BLaER1 treated with 17β-estradiol and CSF1 and Interleukin-3, amounts not matched to agents 10 nM and 100 nM (cell line): ENCODE measurements at regions not wholly inside any gene's neighbourhood (a gene's known extent, or its start where the extent isn't known, plus 50 kb on each side); places are given as distances from the start of the nearest gene placed in this dataset.
A peak's percentile ranks its signal among the peaks of the same experiment; 100 is the strongest.
"Not testable (repeated sequence)": the region's sequence is repeated elsewhere in the genome, so short reads cannot be mapped to it uniquely, and the experiment has no call there.

Experiments
- H3K27ac ChIP-seq, 11 experiments: shearing (Covaris generic); formaldehyde crosslinking; 2 replicates each; pipeline ENCODE4 v1.8.1; 2022
- H3K27me3 ChIP-seq, 11 experiments: shearing (Covaris generic); formaldehyde crosslinking; 2 replicates each; pipeline ENCODE4 v1.8.1; 2022
- H3K36me3 ChIP-seq, 11 experiments: shearing (Covaris generic); formaldehyde crosslinking; 2 replicates each; pipeline ENCODE4 v1.8.1; 2022
- H3K4me1 ChIP-seq, 10 experiments: shearing (Covaris generic); formaldehyde crosslinking; 2 replicates each; pipeline ENCODE4 v1.8.1; 2022
- H3K4me2 ChIP-seq, 11 experiments: shearing (Covaris generic); formaldehyde crosslinking; 2 replicates each; pipeline ENCODE4 v1.8.1; 2022
- H3K4me3 ChIP-seq, 10 experiments: shearing (Covaris generic); formaldehyde crosslinking; 2 replicates each; pipeline ENCODE4 v1.8.1; 2022
- H3K9ac ChIP-seq, 11 experiments: shearing (Covaris generic); formaldehyde crosslinking; 2 replicates each; pipeline ENCODE4 v1.8.1; 2022
- H3K9me3 ChIP-seq, 11 experiments: shearing (Covaris generic); formaldehyde crosslinking; replicated peaks in 1 of 11; 2 replicates each; pipeline ENCODE4 v1.8.1; 2022
- H4K20me1 ChIP-seq, 11 experiments: shearing (Covaris generic); formaldehyde crosslinking; 2 replicates each; pipeline ENCODE4 v1.8.1; 2022

DNA sequence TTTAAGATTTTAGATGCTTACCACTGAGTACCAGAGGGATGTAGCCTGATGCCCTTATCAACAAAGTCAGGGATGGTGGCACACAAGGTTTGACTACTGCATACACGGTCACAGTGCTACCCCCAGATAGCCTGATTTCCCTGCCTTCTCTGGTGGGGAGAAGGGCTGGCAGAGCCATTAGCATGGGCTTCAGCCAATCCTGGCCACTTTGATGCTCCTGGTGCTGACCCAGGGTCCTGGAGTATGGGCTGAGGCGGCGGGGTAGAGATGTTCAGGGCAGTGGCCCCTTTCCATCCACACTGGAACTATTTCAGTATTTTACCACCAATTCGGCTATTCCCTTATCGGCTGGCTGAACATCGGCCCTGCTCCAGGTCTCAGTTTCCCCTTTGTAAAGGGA lies 83.2 kb downstream of the POTEB3 start:
- not testable (repeated sequence) for H3K9me3 ChIP-seq, H3K27me3 ChIP-seq, H3K4me1 ChIP-seq, H3K4me3 ChIP-seq, H4K20me1 ChIP-seq, H3K36me3 ChIP-seq, H3K4me2 ChIP-seq, H3K27ac ChIP-seq, H3K9ac ChIP-seq

DNA sequence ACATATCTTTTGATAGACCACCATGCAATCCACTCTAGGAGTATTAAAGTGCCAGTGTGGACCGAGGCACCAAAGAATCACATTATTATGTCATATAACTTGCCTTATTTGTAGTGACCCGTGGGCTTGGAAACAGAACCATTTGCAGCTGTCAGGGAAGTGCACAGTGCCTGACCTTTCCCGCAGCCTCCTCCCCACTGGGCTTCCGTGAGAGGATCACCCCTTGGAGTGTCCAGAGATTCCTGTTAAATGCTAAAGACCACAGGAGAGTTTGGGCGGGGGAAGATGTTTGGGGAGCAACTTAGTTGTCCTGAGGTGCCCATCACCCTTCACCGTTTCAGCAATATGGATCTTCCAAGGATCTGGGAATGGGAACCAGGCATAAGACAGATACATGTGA lies 84.4 kb downstream of the POTEB3 start:
- not testable (repeated sequence) for H4K20me1 ChIP-seq, H3K9me3 ChIP-seq, H3K27ac ChIP-seq, H3K4me2 ChIP-seq, H3K4me3 ChIP-seq, H3K27me3 ChIP-seq, H3K36me3 ChIP-seq, H3K9ac ChIP-seq, H3K4me1 ChIP-seq

DNA sequence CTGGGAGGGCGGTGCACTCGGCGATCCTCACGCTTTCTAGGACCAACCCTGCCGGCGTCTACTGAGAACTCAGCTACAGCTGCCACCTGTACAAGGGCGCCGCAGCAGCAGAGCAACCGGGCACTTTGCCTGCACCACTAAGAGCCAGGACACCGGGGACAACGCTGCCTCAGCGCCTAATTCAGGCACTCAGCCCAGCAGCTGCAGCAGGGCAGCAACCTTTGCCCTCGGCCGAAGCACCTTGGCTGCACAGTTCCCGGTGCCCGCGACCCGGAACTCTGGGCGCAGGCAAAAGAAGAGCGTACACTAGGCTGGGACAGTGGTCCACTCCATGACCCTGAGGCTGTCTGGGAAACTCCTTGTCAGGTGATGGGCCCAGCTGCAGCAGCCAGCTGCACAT lies 85.7 kb downstream of the POTEB3 start:
- not testable (repeated sequence) for H3K4me1 ChIP-seq, H3K36me3 ChIP-seq, H3K4me3 ChIP-seq, H3K27me3 ChIP-seq, H3K9ac ChIP-seq, H3K4me2 ChIP-seq, H4K20me1 ChIP-seq, H3K9me3 ChIP-seq, H3K27ac ChIP-seq

DNA sequence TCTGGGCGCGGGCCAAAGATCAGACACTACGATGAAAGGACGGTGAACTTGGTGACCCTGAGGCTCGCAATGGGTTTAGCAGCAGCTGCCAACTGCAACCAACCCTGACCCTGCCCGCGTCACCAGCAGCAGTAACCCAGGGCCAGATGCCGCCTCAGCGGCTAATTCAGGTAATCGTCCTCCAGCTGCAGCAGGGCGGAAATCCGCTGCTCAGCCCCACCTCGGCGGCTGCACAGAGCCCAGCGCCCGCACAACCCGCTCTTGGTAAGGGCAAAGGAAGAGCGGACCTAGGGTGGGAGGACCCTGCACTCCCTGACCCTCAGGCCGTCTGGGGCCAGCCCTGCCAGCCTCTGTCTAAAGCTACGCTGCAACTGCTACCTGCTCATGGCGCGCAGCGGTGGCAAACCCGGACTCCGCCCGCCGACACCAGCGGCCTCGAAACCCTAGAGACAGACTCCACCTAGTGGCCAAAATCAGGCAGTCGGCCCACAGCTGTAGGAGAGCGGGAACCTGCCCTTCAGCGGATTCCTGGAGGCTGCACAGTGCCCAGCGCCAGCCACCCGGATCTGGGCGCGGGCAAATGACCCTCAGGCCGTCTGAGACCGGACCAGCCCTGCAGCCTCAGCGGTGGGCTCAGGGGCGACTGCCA lies 87.5 kb downstream of the POTEB3 start:
- H3K27ac ChIP-seq, H3K4me3 ChIP-seq, H3K9me3 ChIP-seq, H3K27me3 ChIP-seq, H3K9ac ChIP-seq, H3K36me3 ChIP-seq, H4K20me1 ChIP-seq, H3K4me2 ChIP-seq, H3K4me1 ChIP-seq: not testable (repeated sequence)

- H3K9ac ChIP-seq, H3K36me3 ChIP-seq, H3K4me3 ChIP-seq, H3K9me3 ChIP-seq, H3K27ac ChIP-seq, H3K4me1 ChIP-seq, H3K27me3 ChIP-seq, H3K4me2 ChIP-seq, H4K20me1 ChIP-seq: not testable (repeated sequence)
Observed at GRCh38 chr15:21344960-21345359, 95.3 kb downstream of the POTEB3 start.

- not testable (repeated sequence) for H3K36me3 ChIP-seq, H3K27ac ChIP-seq, H3K27me3 ChIP-seq, H3K9ac ChIP-seq, H3K4me2 ChIP-seq, H3K4me3 ChIP-seq, H3K9me3 ChIP-seq, H4K20me1 ChIP-seq, H3K4me1 ChIP-seq
Observed at GRCh38 chr15:21344500-21344899, 95.8 kb downstream of the POTEB3 start.

GRCh38 chr15:21337028-21337427 lies 103.3 kb downstream of the POTEB3 start:
- not testable (repeated sequence) for H3K4me3 ChIP-seq, H3K9me3 ChIP-seq, H3K36me3 ChIP-seq, H3K4me1 ChIP-seq, H3K27ac ChIP-seq, H3K9ac ChIP-seq, H3K27me3 ChIP-seq, H3K4me2 ChIP-seq, H4K20me1 ChIP-seq

- not testable (repeated sequence) for H3K4me1 ChIP-seq, H3K27ac ChIP-seq, H3K36me3 ChIP-seq, H3K4me2 ChIP-seq, H4K20me1 ChIP-seq, H3K9me3 ChIP-seq, H3K4me3 ChIP-seq, H3K9ac ChIP-seq, H3K27me3 ChIP-seq
Observed at GRCh38 chr15:21324720-21325460, 115.4 kb downstream of the POTEB3 start.

- H3K9ac ChIP-seq, H3K4me2 ChIP-seq, H4K20me1 ChIP-seq, H3K27ac ChIP-seq, H3K4me3 ChIP-seq, H3K36me3 ChIP-seq, H3K4me1 ChIP-seq, H3K9me3 ChIP-seq, H3K27me3 ChIP-seq: not testable (repeated sequence)
Observed at GRCh38 chr15:21284353-21284752, 155.9 kb downstream of the POTEB3 start.

DNA sequence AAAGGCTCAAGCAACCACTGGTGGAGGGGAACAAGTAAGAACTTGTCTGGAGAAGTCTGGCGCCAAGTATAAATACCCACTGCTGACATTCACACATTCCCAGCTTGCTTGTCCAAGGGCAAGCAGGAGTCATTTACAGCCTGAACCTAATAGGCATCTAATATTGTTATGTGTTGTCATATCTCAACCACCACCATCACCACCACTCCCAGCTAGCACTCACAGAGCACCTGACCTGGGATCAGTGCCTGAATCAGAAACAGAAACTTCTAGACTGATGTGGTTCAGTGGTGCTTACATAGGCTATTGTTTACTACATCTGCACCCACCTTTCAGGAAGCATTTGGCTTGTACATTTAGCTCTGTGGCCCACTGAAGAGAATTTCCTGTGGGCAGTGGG lies 157.1 kb downstream of the POTEB3 start:
- not testable (repeated sequence) for H3K4me2 ChIP-seq, H3K27ac ChIP-seq, H3K27me3 ChIP-seq, H3K9me3 ChIP-seq, H3K4me3 ChIP-seq, H3K4me1 ChIP-seq, H4K20me1 ChIP-seq, H3K36me3 ChIP-seq, H3K9ac ChIP-seq

DNA sequence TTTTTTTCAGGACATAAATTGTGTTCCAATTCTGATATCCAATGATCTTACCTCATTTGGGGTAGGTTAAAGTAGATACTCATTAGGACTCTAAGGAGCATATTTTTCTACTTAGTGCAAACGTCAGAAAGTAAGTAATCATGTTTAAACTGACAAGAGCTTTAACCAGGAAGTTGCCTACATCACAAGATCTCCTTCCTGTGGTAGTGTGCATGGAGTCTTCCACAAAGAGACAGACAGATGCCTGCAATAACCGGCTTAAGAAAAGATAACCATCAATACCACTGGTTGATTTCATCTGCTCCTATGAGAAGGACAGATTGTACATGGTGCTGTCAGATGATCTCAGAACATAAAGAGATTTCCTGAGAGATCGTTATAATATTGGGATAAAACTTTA lies 160.0 kb downstream of the POTEB3 start:
- H3K27ac ChIP-seq, H3K4me2 ChIP-seq, H3K36me3 ChIP-seq: not testable (repeated sequence)

DNA sequence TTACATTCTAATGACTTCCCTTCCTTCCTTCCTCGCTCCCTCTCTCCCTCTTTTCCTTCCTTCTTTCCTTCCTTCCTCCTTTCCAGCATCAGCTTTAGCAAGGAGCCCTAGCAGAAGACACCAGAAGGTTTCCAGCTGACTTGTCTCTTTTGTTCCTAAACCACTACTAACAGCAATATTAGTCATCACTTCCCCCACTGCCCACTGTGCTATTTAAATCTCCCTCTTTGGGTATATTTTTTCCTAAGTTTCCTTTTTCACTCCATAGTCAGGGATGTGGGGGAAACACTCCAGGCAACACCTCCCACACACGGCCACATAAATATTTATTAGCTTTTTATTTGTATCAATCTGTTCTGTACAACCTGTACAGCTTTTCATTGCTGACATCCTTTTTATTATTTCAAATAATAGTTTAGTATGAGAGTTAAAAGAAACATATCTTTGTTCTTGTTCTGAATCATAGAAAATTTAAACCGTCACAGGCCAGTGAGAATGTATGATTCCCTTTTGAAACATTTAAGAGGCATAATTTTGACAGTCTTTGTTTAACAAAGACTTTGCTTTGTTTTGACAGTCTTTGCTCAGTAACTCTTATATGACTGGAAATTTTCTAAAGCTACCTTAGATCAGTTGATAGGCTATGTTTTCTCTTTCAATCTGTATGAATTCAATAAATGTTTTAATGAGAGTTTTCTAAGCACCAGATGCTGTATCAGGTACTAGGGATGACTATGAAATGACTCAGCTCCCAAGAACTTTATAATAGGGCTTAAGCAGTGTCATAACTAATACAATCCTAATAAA lies 167.9 kb downstream of the POTEB3 start:
- not testable (repeated sequence) for H3K36me3 ChIP-seq, H3K9me3 ChIP-seq, H4K20me1 ChIP-seq, H3K4me3 ChIP-seq
- Histone ChIP-seq H3K9ac (peak overlapping the region in 1 of 11 experiments; percentile 2; a peak in 2 of 22 replicates), H3K4me2 (peak overlapping the region; percentile 26 to 71 (median 52); a peak in 21 of 22 replicates), H3K4me1 (peaks cover 24 to 36% (median 27%) of the 10 kb centered on the region in 10 experiments), H3K27me3 (peaks cover 0 to 22% (median 0%) of the 10 kb centered on the region in 11 experiments; a peak in 4 of 22 replicates), H3K27ac (peak overlapping the region in 7 of 11 experiments; percentile 2 to 58 (median 16); a peak in 10 of 22 replicates)

More for the DNA sequence above, 160.0 kb downstream of the POTEB3 start:
- not testable (repeated sequence) for H3K9ac ChIP-seq, H3K4me3 ChIP-seq, H3K9me3 ChIP-seq, H3K27me3 ChIP-seq, H3K4me1 ChIP-seq, H4K20me1 ChIP-seq
